ENCODE measurements at regions not wholly inside any gene's neighbourhood (a gene's known extent, or its start where the extent isn't known, plus 50 kb on each side); places are given as distances from the start of the nearest gene placed in this dataset.
"Not testable (repeated sequence)": the region's sequence is repeated elsewhere in the genome, so short reads cannot be mapped to it uniquely, and the experiment has no call there.

DNA sequence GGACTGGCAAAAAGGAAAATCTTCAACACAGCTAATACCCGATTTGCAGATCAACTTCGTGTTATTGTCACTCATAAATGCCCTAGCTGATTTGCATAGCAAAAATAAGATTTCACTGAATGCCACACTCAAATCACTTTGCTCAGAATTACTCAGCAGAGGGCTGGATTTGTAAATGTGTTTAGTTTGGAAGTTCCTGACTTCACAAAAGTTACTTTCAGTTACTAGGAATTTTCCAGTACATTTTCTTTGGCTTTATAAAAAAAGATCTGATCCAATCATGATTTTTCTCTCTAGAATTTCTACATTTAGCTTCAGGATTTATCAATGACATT is 433.3 kb upstream of the ID2 start:
- H3K36me3 ChIP-seq (ENCODE audit: control insufficient read depth, insufficient read depth, low read length): no peaks in the 10 kb centered on the region

DNA sequence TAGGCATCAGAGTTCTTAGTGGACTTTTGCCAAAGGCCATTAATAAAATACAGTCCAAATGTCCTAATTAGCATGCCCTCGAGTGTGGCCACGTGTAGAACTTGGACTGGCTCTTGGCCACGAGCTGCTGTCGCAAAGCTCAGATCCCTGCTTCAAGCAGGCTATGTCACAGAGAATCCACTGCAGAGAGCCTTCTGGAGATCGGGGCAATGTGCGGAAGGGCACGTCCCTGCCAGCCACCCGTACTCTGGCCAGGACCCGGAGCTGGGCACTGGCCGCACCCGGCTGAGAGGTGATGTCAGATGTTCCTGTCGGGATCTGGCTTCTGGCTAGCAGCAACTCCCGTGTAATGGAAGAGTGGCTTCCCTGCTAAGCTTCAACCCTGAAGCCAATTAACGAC is 432.7 kb upstream of the ID2 start:
- TF ChIP-seq, protein P1, sequence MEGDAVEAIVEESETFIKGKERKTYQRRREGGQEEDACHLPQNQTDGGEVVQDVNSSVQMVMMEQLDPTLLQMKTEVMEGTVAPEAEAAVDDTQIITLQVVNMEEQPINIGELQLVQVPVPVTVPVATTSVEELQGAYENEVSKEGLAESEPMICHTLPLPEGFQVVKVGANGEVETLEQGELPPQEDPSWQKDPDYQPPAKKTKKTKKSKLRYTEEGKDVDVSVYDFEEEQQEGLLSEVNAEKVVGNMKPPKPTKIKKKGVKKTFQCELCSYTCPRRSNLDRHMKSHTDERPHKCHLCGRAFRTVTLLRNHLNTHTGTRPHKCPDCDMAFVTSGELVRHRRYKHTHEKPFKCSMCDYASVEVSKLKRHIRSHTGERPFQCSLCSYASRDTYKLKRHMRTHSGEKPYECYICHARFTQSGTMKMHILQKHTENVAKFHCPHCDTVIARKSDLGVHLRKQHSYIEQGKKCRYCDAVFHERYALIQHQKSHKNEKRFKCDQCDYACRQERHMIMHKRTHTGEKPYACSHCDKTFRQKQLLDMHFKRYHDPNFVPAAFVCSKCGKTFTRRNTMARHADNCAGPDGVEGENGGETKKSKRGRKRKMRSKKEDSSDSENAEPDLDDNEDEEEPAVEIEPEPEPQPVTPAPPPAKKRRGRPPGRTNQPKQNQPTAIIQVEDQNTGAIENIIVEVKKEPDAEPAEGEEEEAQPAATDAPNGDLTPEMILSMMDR (IDR thresholded peaks at IDR 0.05; ENCODE audit: insufficient read depth, low read length, poor library complexity, severe bottlenecking): no peak
- no peak for DNase-seq (ENCODE audit: extremely low read depth, insufficient read length)
- H3K36me3 ChIP-seq (ENCODE audit: control insufficient read depth, insufficient read depth, low read length): no peaks in the 10 kb centered on the region
- no peak overlapping the region for H3K4me3 ChIP-seq (replicated peaks; ENCODE audit: low read depth, low read length)
- no peaks in the 10 kb centered on the region for H3K27me3 ChIP-seq (replicated peaks; ENCODE audit: control insufficient read depth, insufficient read depth, low read length)

More for the DNA sequence above, 433.3 kb upstream of the ID2 start:
- no peak for DNase-seq (ENCODE audit: extremely low read depth, insufficient read length)
- TF ChIP-seq, protein P1 (IDR thresholded peaks at IDR 0.05; ENCODE audit: insufficient read depth, low read length, poor library complexity, severe bottlenecking): no peak
- no peaks in the 10 kb centered on the region for H3K27me3 ChIP-seq (replicated peaks; ENCODE audit: control insufficient read depth, insufficient read depth, low read length)
- H3K4me3 ChIP-seq (replicated peaks; ENCODE audit: low read depth, low read length): no peak overlapping the region

DNA sequence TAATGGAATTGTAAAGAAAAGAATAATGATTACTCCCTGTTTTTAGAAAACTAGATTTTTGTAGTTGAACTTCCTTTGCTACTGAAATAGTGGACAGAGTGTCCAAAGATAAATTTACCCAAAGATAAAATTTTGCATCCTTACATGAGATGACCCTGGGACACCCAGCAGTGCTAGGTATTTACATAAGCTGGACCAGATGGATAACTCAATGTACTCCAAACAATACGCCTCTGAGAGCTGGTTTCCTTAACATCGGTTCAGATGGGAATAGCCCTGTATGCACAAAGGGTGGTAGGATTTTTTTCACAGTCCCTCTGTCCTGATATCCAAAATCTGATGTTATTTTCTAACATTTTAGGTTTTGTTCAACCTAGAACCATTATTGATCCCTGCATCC is 432.1 kb upstream of the ID2 start:
- TF ChIP-seq, protein P1 (IDR thresholded peaks at IDR 0.05; ENCODE audit: insufficient read depth, low read length, poor library complexity, severe bottlenecking): no peak
- no peaks in the 10 kb centered on the region for H3K36me3 ChIP-seq (ENCODE audit: control insufficient read depth, insufficient read depth, low read length)
- no peaks in the 10 kb centered on the region for H3K27me3 ChIP-seq (replicated peaks; ENCODE audit: control insufficient read depth, insufficient read depth, low read length)
- no peak for DNase-seq (ENCODE audit: extremely low read depth, insufficient read length)
- H3K4me3 ChIP-seq (replicated peaks; ENCODE audit: low read depth, low read length): no peak overlapping the region

DNA sequence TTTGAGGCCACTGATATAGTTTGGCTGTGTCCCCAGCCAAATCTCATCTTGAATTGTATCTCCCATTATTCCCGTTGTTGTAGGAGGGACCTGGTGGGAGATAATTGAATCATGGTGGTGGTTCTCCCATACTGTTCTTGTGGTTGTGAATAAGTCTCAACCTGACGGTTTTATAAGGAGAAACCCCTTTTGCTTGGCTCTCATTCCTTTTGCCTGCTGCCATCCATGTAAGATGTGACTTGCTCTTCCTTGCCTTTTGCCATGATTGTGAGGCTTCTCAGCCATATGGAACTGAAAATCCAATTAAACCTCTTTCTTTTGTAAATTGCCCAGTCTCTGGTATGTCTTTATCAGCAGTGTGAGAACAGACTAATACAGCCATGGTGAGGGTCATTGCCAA is 431.6 kb upstream of the ID2 start:
- not testable (repeated sequence) for H3K27me3 ChIP-seq (replicated peaks; ENCODE audit: control insufficient read depth, insufficient read depth, low read length); H3K4me3 ChIP-seq (replicated peaks; ENCODE audit: low read depth, low read length); H3K36me3 ChIP-seq (ENCODE audit: control insufficient read depth, insufficient read depth, low read length); DNase-seq (ENCODE audit: extremely low read depth, insufficient read length)

DNA sequence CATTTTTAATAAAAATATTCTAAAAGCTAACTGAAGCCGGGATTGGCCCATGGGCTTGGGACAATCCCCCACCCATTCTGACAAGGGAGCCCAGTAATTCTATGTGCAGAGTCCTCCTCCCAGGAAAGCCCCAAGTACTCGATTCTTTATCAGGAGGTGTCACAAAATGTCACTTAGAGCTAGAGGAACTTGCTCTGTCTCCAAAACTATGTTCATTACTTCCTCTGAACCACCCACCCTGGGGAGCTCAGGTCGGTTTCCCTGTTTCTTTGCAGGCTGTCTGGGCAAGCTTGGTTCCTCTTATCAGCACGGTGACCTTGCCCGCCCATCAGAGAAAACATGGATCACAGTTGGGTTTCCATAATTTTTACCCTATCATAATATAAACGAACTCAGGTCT is 430.6 kb upstream of the ID2 start:
- H3K4me3 ChIP-seq (replicated peaks; ENCODE audit: low read depth, low read length): no peak overlapping the region
- DNase-seq (ENCODE audit: extremely low read depth, insufficient read length): no peak
- no peaks in the 10 kb centered on the region for H3K27me3 ChIP-seq (replicated peaks; ENCODE audit: control insufficient read depth, insufficient read depth, low read length)
- H3K36me3 ChIP-seq (ENCODE audit: control insufficient read depth, insufficient read depth, low read length): no peaks in the 10 kb centered on the region
- TF ChIP-seq, protein P1 (IDR thresholded peaks at IDR 0.05; ENCODE audit: insufficient read depth, low read length, poor library complexity, severe bottlenecking): no peak

DNA sequence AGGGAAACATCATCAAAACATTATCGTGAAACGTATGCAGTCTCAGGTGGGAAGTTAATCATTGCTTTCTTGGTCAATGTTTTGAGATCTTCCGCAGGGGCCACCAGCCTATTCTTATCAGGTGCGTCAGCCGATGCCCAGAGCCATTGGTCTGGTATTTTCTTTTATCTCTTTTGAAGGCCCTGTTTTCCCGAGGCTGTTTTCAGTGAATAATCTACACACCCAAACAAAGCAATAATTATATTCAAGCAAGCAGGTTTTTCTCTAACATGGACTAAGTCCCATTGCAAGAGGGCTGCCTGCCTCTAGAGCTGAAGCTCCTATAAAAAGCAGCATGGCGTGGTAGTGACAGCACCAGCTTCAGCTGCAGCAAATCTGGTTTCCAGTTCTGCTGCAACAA is 430.0 kb upstream of the ID2 start:
- TF ChIP-seq, protein P1 (IDR thresholded peaks at IDR 0.05; ENCODE audit: insufficient read depth, low read length, poor library complexity, severe bottlenecking): no peak
- H3K27me3 ChIP-seq (replicated peaks; ENCODE audit: control insufficient read depth, insufficient read depth, low read length): no peaks in the 10 kb centered on the region
- H3K36me3 ChIP-seq (ENCODE audit: control insufficient read depth, insufficient read depth, low read length): no peaks in the 10 kb centered on the region
- DNase-seq (ENCODE audit: extremely low read depth, insufficient read length): no peak
- H3K4me3 ChIP-seq (replicated peaks; ENCODE audit: low read depth, low read length): no peak overlapping the region
